Renal pelvis (tissue), 1 donor: ENCODE measurements at regions not wholly inside any gene's neighbourhood (a gene's known extent, or its start where the extent isn't known, plus 50 kb on each side); places are given as distances from the start of the nearest gene placed in this dataset.
"Not testable (repeated sequence)": the region's sequence is repeated elsewhere in the genome, so short reads cannot be mapped to it uniquely, and the experiment has no call there.

ENCODE experiments used
- DNase-seq: peaks from one replicate; pipeline ENCODE4 v3.0.0-alpha.2; 2013

DNA sequence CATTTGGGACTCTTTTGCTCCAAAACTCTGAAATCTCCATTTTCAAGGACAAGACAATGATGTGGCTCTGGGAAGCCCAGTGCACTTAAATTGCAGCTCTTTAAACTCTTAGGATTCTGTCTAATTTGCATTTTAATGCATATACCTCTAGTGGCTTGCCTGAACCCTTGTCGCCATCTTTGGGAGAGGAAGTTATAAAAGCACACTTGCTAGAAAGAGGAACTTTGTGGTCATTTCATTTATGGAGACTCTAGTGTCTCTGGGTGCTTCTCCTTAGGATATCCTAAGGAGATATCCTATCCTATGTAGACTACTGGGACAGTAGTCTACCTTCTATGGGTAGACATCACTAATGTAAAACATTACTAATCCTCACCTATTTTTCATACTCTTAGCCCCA lies 77.3 kb upstream of the SLC1A3 start:
- no peak for DNase-seq

GRCh38 chr5:36530215-36530614 lies 76.2 kb upstream of the SLC1A3 start:
- DNase-seq = no peak

- no peak for DNase-seq
Observed at GRCh38 chr5:36531401-36531800, 75.0 kb upstream of the SLC1A3 start.

- no peak for DNase-seq
Observed at GRCh38 chr5:36535378-36535777, 71.0 kb upstream of the SLC1A3 start.

GRCh38 chr5:36535859-36536615 lies 70.4 kb upstream of the SLC1A3 start:
- no peak for DNase-seq

DNA sequence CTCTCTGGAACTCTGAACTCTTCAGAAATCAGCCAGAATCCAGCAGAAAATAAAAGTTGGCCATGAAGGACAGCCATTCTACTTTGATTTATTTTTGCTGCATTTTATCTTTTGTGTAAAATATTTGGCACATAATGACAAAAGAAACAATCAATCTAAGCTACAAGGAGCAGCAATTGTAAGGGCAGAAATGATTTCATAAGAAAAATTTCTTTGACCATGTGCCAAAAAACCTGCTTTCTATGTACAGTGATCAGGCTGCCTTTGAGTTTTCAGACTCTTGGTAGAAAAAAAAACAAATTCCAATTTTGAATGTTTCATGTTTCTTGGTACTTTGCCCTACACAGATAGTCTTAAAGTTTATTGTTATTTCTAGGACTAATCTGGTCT lies 69.8 kb upstream of the SLC1A3 start:
- DNase-seq = no peak

DNA sequence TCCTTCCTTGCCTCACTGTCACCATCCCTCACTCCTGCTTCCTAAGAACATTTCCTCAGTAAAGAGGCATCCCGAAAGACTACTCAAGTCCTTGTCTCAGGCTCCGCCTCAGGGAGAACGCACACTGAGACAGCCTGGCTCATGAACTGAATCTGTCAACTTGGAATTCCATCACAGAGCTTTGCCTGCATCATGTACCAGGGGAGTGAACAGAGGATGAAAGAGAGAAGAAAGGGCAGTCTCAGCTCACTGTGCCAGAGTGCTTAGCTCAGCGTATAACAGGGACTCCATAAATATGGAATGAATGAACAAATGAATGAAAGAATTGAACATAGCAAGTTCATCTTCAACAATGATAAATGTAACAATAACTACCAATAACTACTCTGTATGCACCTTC lies 68.7 kb upstream of the SLC1A3 start:
- no peak for DNase-seq

- no peak for DNase-seq
Observed at GRCh38 chr5:36552651-36553393, 53.6 kb upstream of the SLC1A3 start.

- not testable (repeated sequence) for DNase-seq
Observed at GRCh38 chr5:36555035-36555434, 51.4 kb upstream of the SLC1A3 start.
